ENCODE measurements at regions not wholly inside any gene's neighbourhood (a gene's known extent, or its start where the extent isn't known, plus 50 kb on each side); places are given as distances from the start of the nearest gene placed in this dataset.

DNA sequence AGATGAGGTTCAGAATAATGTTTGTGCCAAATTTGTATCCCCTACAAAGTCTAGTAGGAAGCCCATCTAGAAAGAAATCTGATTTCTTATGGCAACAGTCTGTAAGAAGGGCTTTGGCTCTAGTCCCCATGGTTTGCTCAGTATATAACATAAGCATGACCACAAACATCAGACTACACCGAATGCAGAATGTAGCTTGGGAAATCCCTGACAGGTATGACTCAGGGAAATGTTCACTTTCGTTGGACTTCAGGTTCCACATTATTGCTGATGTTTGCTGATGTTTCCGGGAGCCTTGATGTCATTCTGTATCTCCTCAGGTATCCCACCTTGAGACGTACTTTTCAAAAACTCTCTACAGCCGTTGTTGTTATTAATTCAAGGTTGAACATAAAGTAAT, 304.4 kb upstream of the TGFBR2 start:
- TF ChIP-seq, protein P1, sequence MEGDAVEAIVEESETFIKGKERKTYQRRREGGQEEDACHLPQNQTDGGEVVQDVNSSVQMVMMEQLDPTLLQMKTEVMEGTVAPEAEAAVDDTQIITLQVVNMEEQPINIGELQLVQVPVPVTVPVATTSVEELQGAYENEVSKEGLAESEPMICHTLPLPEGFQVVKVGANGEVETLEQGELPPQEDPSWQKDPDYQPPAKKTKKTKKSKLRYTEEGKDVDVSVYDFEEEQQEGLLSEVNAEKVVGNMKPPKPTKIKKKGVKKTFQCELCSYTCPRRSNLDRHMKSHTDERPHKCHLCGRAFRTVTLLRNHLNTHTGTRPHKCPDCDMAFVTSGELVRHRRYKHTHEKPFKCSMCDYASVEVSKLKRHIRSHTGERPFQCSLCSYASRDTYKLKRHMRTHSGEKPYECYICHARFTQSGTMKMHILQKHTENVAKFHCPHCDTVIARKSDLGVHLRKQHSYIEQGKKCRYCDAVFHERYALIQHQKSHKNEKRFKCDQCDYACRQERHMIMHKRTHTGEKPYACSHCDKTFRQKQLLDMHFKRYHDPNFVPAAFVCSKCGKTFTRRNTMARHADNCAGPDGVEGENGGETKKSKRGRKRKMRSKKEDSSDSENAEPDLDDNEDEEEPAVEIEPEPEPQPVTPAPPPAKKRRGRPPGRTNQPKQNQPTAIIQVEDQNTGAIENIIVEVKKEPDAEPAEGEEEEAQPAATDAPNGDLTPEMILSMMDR (conservative IDR thresholded peaks at IDR 0.05 in 1 of 2, IDR thresholded peaks at IDR 0.05 in 1 of 2; ENCODE audit: low read depth in 1 of 2, low read length in 2 of 2) = no peak
- no peak for TF ChIP-seq EZH2 (IDR thresholded peaks at IDR 0.05; ENCODE audit: low read length, missing control alignments)

All from fibroblast of lung (primary cell).